Activated naive CD4-positive, alpha-beta T cell treated with anti-CD3 and anti-CD28 coated beads, Interleukin-2, amount 50 U/mL, for 24 hours (primary cell): ENCODE measurements at regions not wholly inside any gene's neighbourhood (a gene's known extent, or its start where the extent isn't known, plus 50 kb on each side); places are given as distances from the start of the nearest gene placed in this dataset.
"Not testable (repeated sequence)": the region's sequence is repeated elsewhere in the genome, so short reads cannot be mapped to it uniquely, and the experiment has no call there.

Source experiments
- H3K27ac Mint-ChIP-seq: one replicate; pipeline ENCODE4 v1.8.0; 2021; ENCODE audit warnings: mild to moderate bottlenecking, mixed read lengths
- H3K27me3 Mint-ChIP-seq: one replicate; pipeline ENCODE4 v1.8.0; 2021; ENCODE audit warnings: mixed read lengths
- H3K36me3 Mint-ChIP-seq: one replicate; pipeline ENCODE4 v1.8.0; 2021; ENCODE audit warnings: mixed read lengths
- H3K4me1 Mint-ChIP-seq: one replicate; pipeline ENCODE4 v1.8.0; 2021; ENCODE audit warnings: mixed read lengths
- H3K4me3 Mint-ChIP-seq: one replicate; pipeline ENCODE4 v1.8.0; 2021; ENCODE audit warnings: mild to moderate bottlenecking, mixed read lengths
- H3K9me3 Mint-ChIP-seq: one replicate; pipeline ENCODE4 v1.8.0; 2021; ENCODE audit warnings: mixed read lengths

DNA sequence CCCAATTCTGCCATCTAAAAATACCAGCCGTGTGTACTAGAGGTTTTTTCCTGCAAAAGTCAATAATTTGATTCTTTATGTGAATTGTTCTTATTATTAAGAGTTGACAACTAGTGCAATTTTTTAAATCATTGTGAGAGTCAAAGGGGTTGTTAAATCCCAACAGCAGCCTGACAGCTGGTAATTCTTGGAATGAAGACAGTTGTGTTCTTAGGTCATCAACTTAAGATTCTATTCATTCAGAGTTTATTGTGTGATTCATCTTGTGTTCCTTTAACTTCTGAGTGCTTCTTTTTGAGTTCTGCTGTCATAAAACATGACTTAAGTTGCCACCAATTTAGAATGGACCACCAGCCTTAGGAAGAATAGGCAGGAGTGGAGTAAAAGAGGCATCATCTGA lies 329.0 kb downstream of the NAF1 start:
- Mint-ChIP-seq H3K4me1 (no peaks in the 10 kb centered on the region), H3K36me3 (no peaks in the 10 kb centered on the region), H3K9me3 (peaks cover 4% of the 10 kb centered on the region), H3K27ac (no peak overlapping the region), H3K4me3 (no peak overlapping the region), H3K27me3 (peaks cover 3% of the 10 kb centered on the region)

- no peaks in the 10 kb centered on the region for H3K36me3 Mint-ChIP-seq
- no peak overlapping the region for H3K27ac Mint-ChIP-seq
- peaks cover 3% of the 10 kb centered on the region for H3K27me3 Mint-ChIP-seq
- H3K4me1 Mint-ChIP-seq, result no peaks in the 10 kb centered on the region
- peaks cover 4% of the 10 kb centered on the region for H3K9me3 Mint-ChIP-seq
- H3K4me3 Mint-ChIP-seq, result no peak overlapping the region
Observed at GRCh38 chr4:162837241-162837640, 329.4 kb downstream of the NAF1 start.

GRCh38 chr4:162836773-162837172 lies 329.9 kb downstream of the NAF1 start:
- no peak overlapping the region for H3K4me3 Mint-ChIP-seq
- H3K27ac Mint-ChIP-seq, result no peak overlapping the region
- H3K4me1 Mint-ChIP-seq, result no peaks in the 10 kb centered on the region
- H3K36me3 Mint-ChIP-seq, result no peaks in the 10 kb centered on the region
- H3K27me3 Mint-ChIP-seq, result peaks cover 3% of the 10 kb centered on the region
- peaks cover 4% of the 10 kb centered on the region for H3K9me3 Mint-ChIP-seq

- H3K36me3 Mint-ChIP-seq, H3K27me3 Mint-ChIP-seq, H3K27ac Mint-ChIP-seq, H3K4me3 Mint-ChIP-seq, H3K9me3 Mint-ChIP-seq, H3K4me1 Mint-ChIP-seq: not testable (repeated sequence)
Observed at GRCh38 chr4:162836258-162836657, 330.4 kb downstream of the NAF1 start.

GRCh38 chr4:162830899-162831298 lies 335.8 kb downstream of the NAF1 start:
- Mint-ChIP-seq H3K36me3 (no peaks in the 10 kb centered on the region), H3K4me3 (no peak overlapping the region), H3K27me3 (peaks cover 3% of the 10 kb centered on the region), H3K4me1 (no peaks in the 10 kb centered on the region), H3K27ac (no peak overlapping the region), H3K9me3 (peaks cover 4% of the 10 kb centered on the region)

GRCh38 chr4:162817374-162817773 lies 349.3 kb downstream of the NAF1 start:
- H3K36me3 Mint-ChIP-seq, H3K4me3 Mint-ChIP-seq, H3K4me1 Mint-ChIP-seq, H3K27me3 Mint-ChIP-seq, H3K27ac Mint-ChIP-seq: not testable (repeated sequence)
- peaks cover 11% of the 10 kb centered on the region for H3K9me3 Mint-ChIP-seq

GRCh38 chr4:162804351-162804924 lies 362.3 kb downstream of the NAF1 start:
- Mint-ChIP-seq H3K9me3 (peaks cover 7% of the 10 kb centered on the region), H3K36me3 (no peaks in the 10 kb centered on the region), H3K27ac (no peak overlapping the region), H3K27me3 (peaks cover 1% of the 10 kb centered on the region), H3K4me1 (no peaks in the 10 kb centered on the region), H3K4me3 (no peak overlapping the region)

DNA sequence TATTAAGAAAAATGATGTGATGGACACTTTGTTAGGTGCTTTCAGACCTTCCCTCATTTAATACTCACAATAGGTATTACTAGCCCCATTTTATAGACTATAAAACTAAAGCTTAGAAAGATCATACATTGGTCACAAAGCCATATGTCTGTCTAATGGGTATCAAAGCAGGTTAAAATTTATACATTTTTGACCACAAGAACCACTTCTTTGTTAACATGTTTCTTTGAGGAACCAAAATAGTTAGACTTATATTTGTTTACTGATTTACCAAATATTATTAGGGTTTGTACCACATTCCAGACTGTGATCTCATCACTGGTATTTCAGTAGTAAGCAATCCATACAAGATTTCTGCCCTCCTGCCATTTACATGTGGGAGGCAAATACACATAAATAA lies 363.3 kb downstream of the NAF1 start:
- no peaks in the 10 kb centered on the region for H3K4me1 Mint-ChIP-seq

DNA sequence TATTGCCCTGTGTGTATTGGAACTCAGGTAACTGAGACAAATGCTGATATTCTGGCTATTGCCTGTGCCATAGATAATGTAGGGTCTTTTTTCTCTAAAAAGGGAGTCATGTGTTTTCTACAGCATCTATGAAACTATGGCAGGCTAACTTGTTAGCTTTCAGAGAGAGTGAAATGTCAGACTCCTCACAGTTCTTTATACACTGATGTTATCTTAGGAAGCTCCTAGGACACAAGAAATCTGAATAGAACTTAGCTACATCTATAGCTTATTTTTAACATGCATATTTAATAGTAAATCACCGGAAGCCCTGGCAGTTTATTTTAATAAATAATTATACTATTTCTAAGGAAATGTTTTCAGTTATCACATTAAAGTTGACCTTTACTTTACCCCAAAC lies 369.6 kb downstream of the NAF1 start:
- no peak overlapping the region for H3K27ac Mint-ChIP-seq
- H3K9me3 Mint-ChIP-seq, result peaks cover 7% of the 10 kb centered on the region
- no peak overlapping the region for H3K4me3 Mint-ChIP-seq
- H3K4me1 Mint-ChIP-seq, result no peaks in the 10 kb centered on the region
- no peaks in the 10 kb centered on the region for H3K36me3 Mint-ChIP-seq
- peaks cover 1% of the 10 kb centered on the region for H3K27me3 Mint-ChIP-seq

More for the DNA sequence above, 363.3 kb downstream of the NAF1 start:
- Mint-ChIP-seq H3K36me3 (no peaks in the 10 kb centered on the region), H3K27ac (no peak overlapping the region), H3K9me3 (peaks cover 7% of the 10 kb centered on the region), H3K4me3 (no peak overlapping the region), H3K27me3 (peaks cover 1% of the 10 kb centered on the region)

GRCh38 chr4:162793571-162793970 lies 373.1 kb downstream of the NAF1 start:
- Mint-ChIP-seq H3K27me3 (no peaks in the 10 kb centered on the region), H3K9me3 (no peaks in the 10 kb centered on the region), H3K27ac (no peak overlapping the region), H3K4me3 (no peak overlapping the region), H3K4me1 (no peaks in the 10 kb centered on the region), H3K36me3 (no peaks in the 10 kb centered on the region)

DNA sequence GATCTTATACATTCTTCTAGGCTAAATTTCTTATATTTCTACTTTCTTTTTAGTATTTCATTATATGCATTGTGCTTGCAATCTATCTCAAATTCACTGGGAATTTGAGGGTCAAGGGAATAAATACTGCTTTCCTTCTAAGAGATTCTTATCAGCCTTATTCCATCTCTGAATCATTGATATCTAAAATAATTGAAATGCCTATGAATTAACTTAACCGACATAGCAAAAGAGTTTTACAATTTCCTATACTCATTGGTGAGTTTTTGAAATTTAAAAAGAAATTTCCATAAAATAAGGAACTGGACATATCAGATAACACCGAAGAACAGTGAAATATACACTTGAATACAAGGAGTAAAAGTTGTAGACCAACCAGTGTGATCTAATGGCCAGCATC lies 373.7 kb downstream of the NAF1 start:
- no peak overlapping the region for H3K27ac Mint-ChIP-seq
- no peak overlapping the region for H3K4me3 Mint-ChIP-seq
- no peaks in the 10 kb centered on the region for H3K27me3 Mint-ChIP-seq
- no peaks in the 10 kb centered on the region for H3K4me1 Mint-ChIP-seq
- H3K36me3 Mint-ChIP-seq, result no peaks in the 10 kb centered on the region
- H3K9me3 Mint-ChIP-seq, result no peaks in the 10 kb centered on the region

- H3K4me1 Mint-ChIP-seq, result no peaks in the 10 kb centered on the region
- no peaks in the 10 kb centered on the region for H3K27me3 Mint-ChIP-seq
- H3K4me3 Mint-ChIP-seq, result no peak overlapping the region
- H3K27ac Mint-ChIP-seq, result no peak overlapping the region
- H3K36me3 Mint-ChIP-seq, result no peaks in the 10 kb centered on the region
- no peaks in the 10 kb centered on the region for H3K9me3 Mint-ChIP-seq
Observed at GRCh38 chr4:162791226-162791625, 375.5 kb downstream of the NAF1 start.

GRCh38 chr4:162787120-162787519 lies 379.6 kb downstream of the NAF1 start:
- no peak overlapping the region for H3K27ac Mint-ChIP-seq
- H3K36me3 Mint-ChIP-seq, result no peaks in the 10 kb centered on the region
- no peak overlapping the region for H3K4me3 Mint-ChIP-seq
- no peaks in the 10 kb centered on the region for H3K27me3 Mint-ChIP-seq
- H3K4me1 Mint-ChIP-seq, result no peaks in the 10 kb centered on the region
- H3K9me3 Mint-ChIP-seq, result no peaks in the 10 kb centered on the region

GRCh38 chr4:162782778-162783525 lies 383.7 kb downstream of the NAF1 start:
- no peak overlapping the region for H3K27ac Mint-ChIP-seq
- no peaks in the 10 kb centered on the region for H3K4me1 Mint-ChIP-seq
- H3K4me3 Mint-ChIP-seq, result no peak overlapping the region
- peaks cover 2% of the 10 kb centered on the region for H3K27me3 Mint-ChIP-seq
- no peaks in the 10 kb centered on the region for H3K36me3 Mint-ChIP-seq
- no peaks in the 10 kb centered on the region for H3K9me3 Mint-ChIP-seq

DNA sequence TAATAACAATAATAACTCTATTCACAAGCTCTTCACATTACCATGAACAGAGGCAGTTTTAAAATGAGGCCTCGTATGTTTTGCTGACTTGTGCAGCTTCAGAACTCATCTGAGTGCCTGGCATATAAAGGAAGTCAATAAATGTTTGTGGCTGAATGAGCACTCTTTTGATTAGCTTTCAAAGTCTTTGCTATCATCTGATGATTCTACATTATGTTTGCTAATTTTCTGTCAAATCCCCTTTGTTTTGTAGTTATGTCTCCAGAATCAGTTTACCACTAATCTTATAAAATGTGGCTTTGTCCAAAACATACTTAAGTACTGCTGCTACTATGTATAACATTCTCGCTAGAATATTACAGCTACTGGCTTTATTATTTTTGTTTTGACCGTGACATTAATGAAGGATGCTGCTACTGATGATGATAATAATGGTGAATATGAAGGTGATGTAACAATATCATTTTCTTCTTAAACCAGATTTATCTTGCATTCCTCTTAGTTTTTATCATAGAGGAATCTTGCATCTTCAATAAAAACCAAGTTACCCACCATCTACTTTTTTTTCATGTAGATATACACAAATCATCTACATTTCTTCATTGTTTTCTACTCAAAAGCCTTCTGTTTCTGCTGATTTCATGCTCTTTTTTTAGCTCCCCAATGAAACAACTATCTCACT lies 384.5 kb downstream of the NAF1 start:
- Mint-ChIP-seq H3K4me3 (no peak overlapping the region), H3K27me3 (peaks cover 2% of the 10 kb centered on the region), H3K27ac (no peak overlapping the region), H3K36me3 (no peaks in the 10 kb centered on the region), H3K9me3 (no peaks in the 10 kb centered on the region), H3K4me1 (no peaks in the 10 kb centered on the region)

DNA sequence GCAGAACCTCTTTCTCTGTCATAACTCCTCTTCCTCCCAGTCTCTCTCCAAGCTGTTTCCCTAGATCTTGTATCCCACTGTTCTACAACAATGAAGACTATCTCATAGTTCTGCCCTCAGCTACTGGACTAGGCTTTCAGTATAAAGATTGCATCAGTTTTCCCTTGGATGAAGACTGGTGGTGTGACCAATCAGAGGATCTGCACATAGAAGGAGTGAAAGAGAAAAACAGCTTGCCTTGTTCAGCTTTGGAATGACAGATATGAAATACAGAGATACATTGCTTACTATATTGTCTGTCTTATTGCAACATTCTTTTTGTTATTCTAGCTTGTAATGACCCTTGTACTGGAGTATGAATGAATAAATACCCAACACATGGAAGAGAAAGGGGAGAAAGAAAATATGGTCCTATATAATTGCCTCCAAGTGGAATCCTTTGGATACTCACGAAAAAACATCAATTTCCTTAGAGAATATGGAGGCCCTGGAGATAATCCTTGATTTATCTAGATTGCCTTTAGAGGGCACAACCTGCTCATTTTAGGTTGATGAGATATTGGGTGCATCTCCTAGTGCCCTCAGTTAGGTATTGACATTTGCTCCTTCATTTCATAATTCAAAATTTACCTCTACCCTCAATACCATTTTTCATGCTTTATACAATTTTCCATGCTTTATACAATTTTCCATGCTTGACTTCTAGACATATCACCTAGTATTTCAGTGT lies 395.8 kb downstream of the NAF1 start:
- no peaks in the 10 kb centered on the region for H3K9me3 Mint-ChIP-seq

More for the DNA sequence above, 395.8 kb downstream of the NAF1 start:
- no peaks in the 10 kb centered on the region for H3K36me3 Mint-ChIP-seq
- no peaks in the 10 kb centered on the region for H3K27me3 Mint-ChIP-seq
- no peak overlapping the region for H3K4me3 Mint-ChIP-seq
- no peaks in the 10 kb centered on the region for H3K4me1 Mint-ChIP-seq
- no peak overlapping the region for H3K27ac Mint-ChIP-seq
